SK-N-SH treated with all-trans-retinoic acid at 6 μM for 48 hours (cell line): ENCODE measurements at regions not wholly inside any gene's neighbourhood (a gene's known extent, or its start where the extent isn't known, plus 50 kb on each side); places are given as distances from the start of the nearest gene placed in this dataset.

Experiments
- CSRNP3 ChIP-seq: fragments of 250-450 bp; sonication (Bioruptor Pico); IDR thresholded peaks from 2 replicates; pipeline ENCODE4 v1.5.1; 2021; ENCODE audit warnings: mild to moderate bottlenecking, moderate library complexity
- POU6F1 ChIP-seq: fragments of 250-450 bp; sonication (Bioruptor Pico); IDR thresholded peaks from 2 replicates; pipeline ENCODE4 v1.8.0; 2021; ENCODE audit warnings: low read depth, mild to moderate bottlenecking, moderate library complexity, borderline replicate concordance
- RARB ChIP-seq: fragments of 250-450 bp; sonication (Bioruptor Pico); IDR thresholded peaks from 2 replicates; pipeline ENCODE4 v1.8.0; 2021; ENCODE audit warnings: mild to moderate bottlenecking, moderate library complexity
- ZFP30 ChIP-seq: fragments of 450-650 bp; formaldehyde crosslinking; IDR thresholded peaks from 2 replicates; pipeline ENCODE4 v1.5.0; 2022; ENCODE audit warnings: mild to moderate bottlenecking, moderate library complexity
- ZNF70 ChIP-seq: fragments of 450-650 bp; formaldehyde crosslinking; IDR thresholded peaks from 2 replicates; pipeline ENCODE4 v1.5.0; 2020; ENCODE audit warnings: mild to moderate bottlenecking, moderate library complexity
- TF ChIP-seq, protein P1 (sequence below): fragments of 250-450 bp; sonication (Bioruptor Pico); IDR thresholded peaks from 2 replicates; pipeline ENCODE4 v1.5.1; 2020; ENCODE audit warnings: low read depth, mild to moderate bottlenecking, moderate library complexity

DNA sequence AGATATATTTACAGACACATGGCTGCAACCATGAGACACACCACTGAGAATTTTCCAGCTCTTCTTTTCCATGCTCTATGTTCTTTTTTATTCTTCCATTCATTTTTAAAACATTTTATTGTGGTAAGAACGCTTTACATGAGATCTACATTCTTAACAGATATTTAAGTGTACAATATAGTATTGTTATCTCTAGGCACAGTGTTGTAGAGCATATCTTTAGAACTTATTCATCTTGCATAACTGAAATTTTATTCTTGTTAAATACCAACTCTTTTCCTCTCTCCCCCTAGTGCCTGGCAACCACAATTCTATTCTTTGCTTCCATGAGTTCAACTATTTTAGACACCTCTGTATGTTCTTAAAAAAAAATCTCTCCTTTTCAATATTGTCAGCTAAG is 67.1 kb upstream of the HABP2 start:
- TF ChIP-seq, protein P1, sequence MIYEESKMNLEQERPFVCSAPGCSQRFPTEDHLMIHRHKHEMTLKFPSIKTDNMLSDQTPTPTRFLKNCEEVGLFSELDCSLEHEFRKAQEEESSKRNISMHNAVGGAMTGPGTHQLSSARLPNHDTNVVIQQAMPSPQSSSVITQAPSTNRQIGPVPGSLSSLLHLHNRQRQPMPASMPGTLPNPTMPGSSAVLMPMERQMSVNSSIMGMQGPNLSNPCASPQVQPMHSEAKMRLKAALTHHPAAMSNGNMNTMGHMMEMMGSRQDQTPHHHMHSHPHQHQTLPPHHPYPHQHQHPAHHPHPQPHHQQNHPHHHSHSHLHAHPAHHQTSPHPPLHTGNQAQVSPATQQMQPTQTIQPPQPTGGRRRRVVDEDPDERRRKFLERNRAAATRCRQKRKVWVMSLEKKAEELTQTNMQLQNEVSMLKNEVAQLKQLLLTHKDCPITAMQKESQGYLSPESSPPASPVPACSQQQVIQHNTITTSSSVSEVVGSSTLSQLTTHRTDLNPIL (CRISPR knock-in tag): no peak
- TF ChIP-seq ZFP30 (CRISPR knock-in tag) (no peak), RARB (CRISPR knock-in tag) (no peak), ZNF70 (no peak), POU6F1 (CRISPR knock-in tag) (no peak), CSRNP3 (CRISPR knock-in tag) (no peak)
